ENCODE measurements at regions not wholly inside any gene's neighbourhood (a gene's known extent, or its start where the extent isn't known, plus 50 kb on each side); places are given as distances from the start of the nearest gene placed in this dataset.

DNA sequence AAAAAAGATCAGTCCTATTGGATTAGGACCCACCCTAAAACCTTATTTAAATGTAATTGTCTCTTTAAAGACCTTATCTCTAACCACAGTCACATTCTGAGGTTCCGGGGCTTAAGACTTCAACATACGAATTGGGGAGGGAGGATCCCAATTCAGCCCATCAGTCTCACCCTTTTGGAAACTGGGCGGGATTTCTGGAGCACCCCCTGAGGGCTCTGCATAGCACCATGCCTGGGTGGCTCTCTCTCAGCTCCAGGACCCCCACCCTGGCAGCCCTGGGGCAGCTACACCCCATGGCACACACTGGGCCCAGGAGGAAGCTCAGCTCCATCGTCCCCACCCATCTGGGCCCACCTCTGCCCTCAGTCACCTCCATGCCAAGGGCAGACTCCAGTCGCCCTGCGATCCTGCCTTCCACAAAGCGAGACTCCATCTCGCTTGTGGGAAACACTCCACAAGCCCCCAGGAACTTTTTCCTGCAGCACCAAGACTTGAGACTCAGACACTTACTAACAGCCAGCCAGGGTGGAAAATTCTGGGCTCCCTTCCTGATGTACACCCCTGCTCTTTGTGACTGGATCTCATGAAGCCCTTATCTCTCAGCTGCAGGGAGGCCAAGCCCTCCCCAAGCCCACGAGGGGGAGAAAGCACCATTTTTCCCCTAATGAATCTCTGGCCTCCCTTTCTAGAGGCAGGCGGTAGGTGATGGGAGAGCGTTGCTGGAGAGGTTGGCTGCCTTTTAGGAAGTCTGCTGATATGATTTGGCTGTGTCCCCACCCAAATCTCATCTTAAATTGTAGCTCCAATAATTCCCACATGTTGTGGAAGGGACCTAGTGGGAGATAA, 90.8 kb upstream of the KDM7A start:
- TF ChIP-seq, protein P1, sequence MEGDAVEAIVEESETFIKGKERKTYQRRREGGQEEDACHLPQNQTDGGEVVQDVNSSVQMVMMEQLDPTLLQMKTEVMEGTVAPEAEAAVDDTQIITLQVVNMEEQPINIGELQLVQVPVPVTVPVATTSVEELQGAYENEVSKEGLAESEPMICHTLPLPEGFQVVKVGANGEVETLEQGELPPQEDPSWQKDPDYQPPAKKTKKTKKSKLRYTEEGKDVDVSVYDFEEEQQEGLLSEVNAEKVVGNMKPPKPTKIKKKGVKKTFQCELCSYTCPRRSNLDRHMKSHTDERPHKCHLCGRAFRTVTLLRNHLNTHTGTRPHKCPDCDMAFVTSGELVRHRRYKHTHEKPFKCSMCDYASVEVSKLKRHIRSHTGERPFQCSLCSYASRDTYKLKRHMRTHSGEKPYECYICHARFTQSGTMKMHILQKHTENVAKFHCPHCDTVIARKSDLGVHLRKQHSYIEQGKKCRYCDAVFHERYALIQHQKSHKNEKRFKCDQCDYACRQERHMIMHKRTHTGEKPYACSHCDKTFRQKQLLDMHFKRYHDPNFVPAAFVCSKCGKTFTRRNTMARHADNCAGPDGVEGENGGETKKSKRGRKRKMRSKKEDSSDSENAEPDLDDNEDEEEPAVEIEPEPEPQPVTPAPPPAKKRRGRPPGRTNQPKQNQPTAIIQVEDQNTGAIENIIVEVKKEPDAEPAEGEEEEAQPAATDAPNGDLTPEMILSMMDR (IDR thresholded peaks at IDR 0.05): no peak
- no peak for TF ChIP-seq POLR2A (IDR thresholded peaks at IDR 0.05; ENCODE audit: low read depth)
